ENCODE measurements at regions not wholly inside any gene's neighbourhood (a gene's known extent, or its start where the extent isn't known, plus 50 kb on each side); places are given as distances from the start of the nearest gene placed in this dataset.

DNA sequence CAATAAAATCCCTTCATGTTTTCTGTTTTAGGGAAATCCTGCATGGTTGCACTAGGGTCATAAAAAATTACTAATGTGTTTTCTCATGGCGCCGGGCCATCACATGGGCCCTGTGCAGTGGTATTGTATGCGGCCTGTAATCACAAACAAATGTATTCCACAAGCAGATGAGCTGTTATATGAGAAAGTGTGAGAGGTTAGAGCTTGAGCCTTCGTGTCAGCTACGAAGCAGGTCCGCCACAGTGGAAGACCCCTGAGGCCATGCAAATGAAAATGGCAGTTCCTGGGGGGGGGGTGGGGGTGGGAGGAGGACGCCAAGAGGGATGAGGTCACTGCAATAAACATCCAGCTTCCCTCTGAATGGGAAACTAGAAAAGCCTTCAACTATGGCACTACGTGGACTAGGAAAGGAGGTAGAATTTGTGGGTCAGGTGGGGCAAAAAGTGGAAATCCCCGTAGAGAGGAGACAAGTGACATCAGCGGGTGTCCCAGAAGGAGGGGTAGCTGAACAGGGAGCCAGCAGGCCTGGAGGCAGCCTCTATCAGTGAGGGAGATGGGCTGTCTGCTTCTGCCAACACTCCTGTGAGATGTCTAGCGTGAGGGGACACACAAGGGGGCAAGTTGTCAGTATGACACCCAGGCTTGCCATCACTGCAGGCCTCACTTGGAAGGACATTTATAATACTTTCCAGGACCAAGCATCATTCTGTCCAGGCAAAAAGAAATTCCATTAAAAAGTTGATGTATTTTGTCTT is 130.3 kb upstream of the CTAGE1 start:
- no peak overlapping the region for H3K27ac ChIP-seq
- intact Hi-C loops (cut with DNase I): no loop called here
- no peaks in the 10 kb centered on the region for H3K4me1 ChIP-seq
- H3K4me3 ChIP-seq: no peak overlapping the region
- H3K9me3 ChIP-seq: no peaks in the 10 kb centered on the region
- H3K36me3 ChIP-seq (ENCODE audit: insufficient read depth in 1 of 2, low read depth in 1 of 2): no peaks in the 10 kb centered on the region
- TF ChIP-seq, protein P1, sequence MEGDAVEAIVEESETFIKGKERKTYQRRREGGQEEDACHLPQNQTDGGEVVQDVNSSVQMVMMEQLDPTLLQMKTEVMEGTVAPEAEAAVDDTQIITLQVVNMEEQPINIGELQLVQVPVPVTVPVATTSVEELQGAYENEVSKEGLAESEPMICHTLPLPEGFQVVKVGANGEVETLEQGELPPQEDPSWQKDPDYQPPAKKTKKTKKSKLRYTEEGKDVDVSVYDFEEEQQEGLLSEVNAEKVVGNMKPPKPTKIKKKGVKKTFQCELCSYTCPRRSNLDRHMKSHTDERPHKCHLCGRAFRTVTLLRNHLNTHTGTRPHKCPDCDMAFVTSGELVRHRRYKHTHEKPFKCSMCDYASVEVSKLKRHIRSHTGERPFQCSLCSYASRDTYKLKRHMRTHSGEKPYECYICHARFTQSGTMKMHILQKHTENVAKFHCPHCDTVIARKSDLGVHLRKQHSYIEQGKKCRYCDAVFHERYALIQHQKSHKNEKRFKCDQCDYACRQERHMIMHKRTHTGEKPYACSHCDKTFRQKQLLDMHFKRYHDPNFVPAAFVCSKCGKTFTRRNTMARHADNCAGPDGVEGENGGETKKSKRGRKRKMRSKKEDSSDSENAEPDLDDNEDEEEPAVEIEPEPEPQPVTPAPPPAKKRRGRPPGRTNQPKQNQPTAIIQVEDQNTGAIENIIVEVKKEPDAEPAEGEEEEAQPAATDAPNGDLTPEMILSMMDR (IDR thresholded peaks at IDR 0.05): no peak
- 60 to 62% (median 60%) methylated on average over 11 of the region's 11 CpGs for WGBS, 3 donors
- H3K27me3 ChIP-seq (ENCODE audit: insufficient read depth in 3 of 3, low read length in 2 of 3): peaks cover 0 to 3% (median 0%) of the 10 kb centered on the region in 3 donors
- no peak for DNase-seq
- no peak for ATAC-seq

DNA sequence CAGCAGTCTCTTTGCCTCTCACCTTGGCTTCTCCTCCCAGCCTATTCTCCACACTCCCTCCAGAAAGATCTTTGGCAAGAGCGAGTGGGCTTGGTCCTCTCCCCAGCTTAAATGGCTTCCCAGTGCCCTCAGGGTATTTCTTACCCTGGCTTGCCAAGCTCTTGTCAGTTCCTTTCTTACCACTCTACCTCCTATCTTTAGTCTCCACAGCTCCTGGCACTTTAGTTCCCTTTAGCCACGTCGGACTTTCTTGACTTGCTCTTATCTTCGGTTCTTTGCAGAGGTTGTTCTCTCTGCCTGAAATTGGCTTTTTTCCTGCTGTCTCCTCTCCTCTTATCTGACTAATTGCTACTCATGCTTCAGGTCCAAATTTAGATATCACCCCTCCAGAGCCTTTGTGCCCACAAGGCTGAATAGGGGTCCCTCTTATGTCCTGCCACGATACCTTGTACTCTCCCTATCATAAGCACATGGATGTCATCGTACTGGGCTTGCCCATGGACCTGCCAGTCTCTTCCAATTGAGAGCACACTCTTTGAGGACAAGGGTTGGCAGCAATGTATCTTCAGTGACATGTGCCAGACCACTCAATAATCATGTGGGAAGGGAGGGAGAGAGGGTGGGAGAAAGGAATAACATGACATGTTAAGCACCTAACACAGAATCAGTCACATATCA is 131.7 kb upstream of the CTAGE1 start:
- no peak overlapping the region for H3K4me3 ChIP-seq
- ATAC-seq (no peak), DNase-seq (no peak)
- no peaks in the 10 kb centered on the region for H3K9me3 ChIP-seq
- TF ChIP-seq, protein P1 (IDR thresholded peaks at IDR 0.05): no peak
- peaks cover 0 to 3% (median 0%) of the 10 kb centered on the region in 3 donors for H3K27me3 ChIP-seq (ENCODE audit: insufficient read depth in 3 of 3, low read length in 2 of 3)
- intact Hi-C loops (cut with DNase I): no loop called here
- H3K27ac ChIP-seq: no peak overlapping the region
- H3K36me3 ChIP-seq (ENCODE audit: insufficient read depth in 1 of 2, low read depth in 1 of 2): no peaks in the 10 kb centered on the region
- H3K4me1 ChIP-seq: no peaks in the 10 kb centered on the region
- WGBS, 3 donors: 87 to 88% (median 88%) methylated on average over 6 of the region's 6 CpGs

DNA sequence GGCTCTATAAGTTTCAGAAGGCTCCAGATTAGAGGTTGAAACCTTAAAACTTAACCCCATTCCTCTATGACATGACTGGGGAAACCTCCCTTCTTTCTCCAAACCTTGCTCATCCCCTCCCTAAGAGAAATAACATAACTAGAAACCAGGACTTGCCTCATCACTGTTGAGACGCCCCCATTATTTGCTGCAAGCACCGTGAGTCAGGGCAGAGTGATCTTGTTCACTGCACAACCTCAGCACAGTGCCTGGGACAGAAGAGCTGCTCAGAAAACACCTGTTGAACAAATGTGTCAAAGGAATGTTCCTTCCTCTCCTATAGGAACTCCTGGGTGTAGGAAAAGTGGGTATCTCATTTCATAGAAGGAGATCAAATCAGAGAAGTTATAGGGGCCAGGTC is 132.7 kb upstream of the CTAGE1 start:
- H3K4me1 ChIP-seq: no peaks in the 10 kb centered on the region
- TF ChIP-seq, protein P1 (IDR thresholded peaks at IDR 0.05): no peak
- 65 to 71% (median 71%) methylated on average over 2 of the region's 2 CpGs for WGBS, 3 donors
- H3K27me3 ChIP-seq (ENCODE audit: insufficient read depth in 3 of 3, low read length in 2 of 3): peaks cover 0 to 3% (median 0%) of the 10 kb centered on the region in 3 donors
- H3K27ac ChIP-seq: no peak overlapping the region
- no peak overlapping the region for H3K4me3 ChIP-seq
- intact Hi-C loops (cut with DNase I): no loop called here
- no peaks in the 10 kb centered on the region for H3K9me3 ChIP-seq
- no peak for DNase-seq
- H3K36me3 ChIP-seq (ENCODE audit: insufficient read depth in 1 of 2, low read depth in 1 of 2): no peaks in the 10 kb centered on the region
- no peak for ATAC-seq

DNA sequence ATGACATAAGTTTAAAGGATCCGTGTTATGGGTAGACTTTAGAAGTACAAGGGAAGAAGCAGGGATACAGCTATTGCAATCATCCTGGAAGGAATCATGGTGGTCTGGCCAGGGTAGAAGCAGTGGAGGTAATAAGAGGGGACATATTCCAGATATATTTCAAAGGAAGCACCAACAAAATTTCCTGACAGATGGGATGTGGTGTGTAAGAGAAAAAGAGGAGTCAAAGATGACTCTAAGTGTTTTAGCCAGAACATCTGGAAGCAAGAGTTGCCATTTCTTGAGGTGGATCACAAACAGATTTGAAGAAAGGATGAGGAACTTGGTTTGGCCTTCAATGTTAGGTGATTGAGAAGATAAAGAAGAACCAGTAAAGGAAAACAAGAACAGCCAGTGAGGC is 133.1 kb upstream of the CTAGE1 start:
- H3K27ac ChIP-seq: no peak overlapping the region

More for the DNA sequence above, 133.1 kb upstream of the CTAGE1 start:
- 88 to 97% (median 91%) methylated on average over 1 of the region's 1 CpG for WGBS, 3 donors
- H3K4me3 ChIP-seq: no peak overlapping the region
- TF ChIP-seq, protein P1 (IDR thresholded peaks at IDR 0.05): no peak
- intact Hi-C loops (cut with DNase I): no loop called here
- peaks cover 0 to 3% (median 0%) of the 10 kb centered on the region in 3 donors for H3K27me3 ChIP-seq (ENCODE audit: insufficient read depth in 3 of 3, low read length in 2 of 3)
- ATAC-seq (no peak), DNase-seq (no peak)
- no peaks in the 10 kb centered on the region for H3K4me1 ChIP-seq
- H3K36me3 ChIP-seq (ENCODE audit: insufficient read depth in 1 of 2, low read depth in 1 of 2): no peaks in the 10 kb centered on the region
- no peaks in the 10 kb centered on the region for H3K9me3 ChIP-seq

Data from psoas muscle (tissue), 7 donors.